ENCODE measurements at regions not wholly inside any gene's neighbourhood (a gene's known extent, or its start where the extent isn't known, plus 50 kb on each side); places are given as distances from the start of the nearest gene placed in this dataset.

- Histone ChIP-seq H3K4me3 (ENCODE audit: low read length) (no peak overlapping the region), H3K4me1 (ENCODE audit: control insufficient read depth, low read depth, low read length) (no peaks in the 10 kb centered on the region), H3K9ac (ENCODE audit: low read length) (no peak overlapping the region)
These were observed 193.5 kb downstream of the RGS3 start for GRCh38 chr9:113656771-113657670.

GRCh38 chr9:113657765-113658544, 194.4 kb downstream of the RGS3 start:
- Histone ChIP-seq H3K27ac (ENCODE audit: low read length) (no peak overlapping the region), H3K4me1 (ENCODE audit: control insufficient read depth, low read depth, low read length) (no peaks in the 10 kb centered on the region), H3K4me3 (ENCODE audit: low read length) (no peak overlapping the region), H3K27me3 (ENCODE audit: control insufficient read depth, insufficient read depth, low read length) (no peaks in the 10 kb centered on the region), H3K9ac (ENCODE audit: low read length) (no peak overlapping the region), H3K9me3 (ENCODE audit: control insufficient read depth, low read depth, low read length) (no peaks in the 10 kb centered on the region), H3K36me3 (ENCODE audit: control insufficient read depth, low read depth, low read length) (no peaks in the 10 kb centered on the region)

More at GRCh38 chr9:113656771-113657670, 193.5 kb downstream of the RGS3 start:
- Histone ChIP-seq H3K9me3 (ENCODE audit: control insufficient read depth, low read depth, low read length) (no peaks in the 10 kb centered on the region), H3K27ac (ENCODE audit: low read length) (no peak overlapping the region), H3K27me3 (ENCODE audit: control insufficient read depth, insufficient read depth, low read length) (no peaks in the 10 kb centered on the region), H3K36me3 (ENCODE audit: control insufficient read depth, low read depth, low read length) (no peaks in the 10 kb centered on the region)

- Histone ChIP-seq H3K9ac (ENCODE audit: low read length) (no peak overlapping the region), H3K27ac (ENCODE audit: low read length) (no peak overlapping the region), H3K36me3 (ENCODE audit: control insufficient read depth, low read depth, low read length) (no peaks in the 10 kb centered on the region), H3K27me3 (ENCODE audit: control insufficient read depth, insufficient read depth, low read length) (no peaks in the 10 kb centered on the region), H3K4me1 (ENCODE audit: control insufficient read depth, low read depth, low read length) (no peaks in the 10 kb centered on the region), H3K4me3 (ENCODE audit: low read length) (no peak overlapping the region), H3K9me3 (ENCODE audit: control insufficient read depth, low read depth, low read length) (no peaks in the 10 kb centered on the region)
These were observed 195.0 kb downstream of the RGS3 start for GRCh38 chr9:113658545-113658895.

GRCh38 chr9:113659039-113659438, 195.5 kb downstream of the RGS3 start:
- no peaks in the 10 kb centered on the region for H3K4me1 ChIP-seq (ENCODE audit: control insufficient read depth, low read depth, low read length)
- no peaks in the 10 kb centered on the region for H3K9me3 ChIP-seq (ENCODE audit: control insufficient read depth, low read depth, low read length)
- H3K36me3 ChIP-seq (ENCODE audit: control insufficient read depth, low read depth, low read length): no peaks in the 10 kb centered on the region
- no peak overlapping the region for H3K27ac ChIP-seq (ENCODE audit: low read length)
- no peak overlapping the region for H3K4me3 ChIP-seq (ENCODE audit: low read length)
- H3K27me3 ChIP-seq (ENCODE audit: control insufficient read depth, insufficient read depth, low read length): no peaks in the 10 kb centered on the region
- H3K9ac ChIP-seq (ENCODE audit: low read length): no peak overlapping the region

GRCh38 chr9:113659740-113660139, 196.2 kb downstream of the RGS3 start:
- Histone ChIP-seq H3K36me3 (ENCODE audit: control insufficient read depth, low read depth, low read length) (no peaks in the 10 kb centered on the region), H3K4me1 (ENCODE audit: control insufficient read depth, low read depth, low read length) (no peaks in the 10 kb centered on the region), H3K9me3 (ENCODE audit: control insufficient read depth, low read depth, low read length) (no peaks in the 10 kb centered on the region), H3K27ac (ENCODE audit: low read length) (no peak overlapping the region), H3K27me3 (ENCODE audit: control insufficient read depth, insufficient read depth, low read length) (no peaks in the 10 kb centered on the region), H3K4me3 (ENCODE audit: low read length) (no peak overlapping the region), H3K9ac (ENCODE audit: low read length) (no peak overlapping the region)

- Histone ChIP-seq H3K27me3 (ENCODE audit: control insufficient read depth, insufficient read depth, low read length) (no peaks in the 10 kb centered on the region), H3K9ac (ENCODE audit: low read length) (no peak overlapping the region), H3K36me3 (ENCODE audit: control insufficient read depth, low read depth, low read length) (no peaks in the 10 kb centered on the region), H3K27ac (ENCODE audit: low read length) (no peak overlapping the region), H3K9me3 (ENCODE audit: control insufficient read depth, low read depth, low read length) (no peaks in the 10 kb centered on the region), H3K4me1 (ENCODE audit: control insufficient read depth, low read depth, low read length) (no peaks in the 10 kb centered on the region), H3K4me3 (ENCODE audit: low read length) (no peak overlapping the region)
These were observed 196.7 kb downstream of the RGS3 start for GRCh38 chr9:113660196-113660595.

- Histone ChIP-seq H3K27me3 (ENCODE audit: control insufficient read depth, insufficient read depth, low read length) (no peaks in the 10 kb centered on the region), H3K27ac (ENCODE audit: low read length) (no peak overlapping the region), H3K9me3 (ENCODE audit: control insufficient read depth, low read depth, low read length) (no peaks in the 10 kb centered on the region), H3K4me3 (ENCODE audit: low read length) (no peak overlapping the region), H3K36me3 (ENCODE audit: control insufficient read depth, low read depth, low read length) (no peaks in the 10 kb centered on the region), H3K4me1 (ENCODE audit: control insufficient read depth, low read depth, low read length) (no peaks in the 10 kb centered on the region), H3K9ac (ENCODE audit: low read length) (no peak overlapping the region)
These were observed 197.5 kb downstream of the RGS3 start for GRCh38 chr9:113661074-113661473.

- Histone ChIP-seq H3K4me3 (ENCODE audit: low read length) (no peak overlapping the region), H3K9ac (ENCODE audit: low read length) (no peak overlapping the region), H3K36me3 (ENCODE audit: control insufficient read depth, low read depth, low read length) (no peaks in the 10 kb centered on the region), H3K27me3 (ENCODE audit: control insufficient read depth, insufficient read depth, low read length) (no peaks in the 10 kb centered on the region), H3K9me3 (ENCODE audit: control insufficient read depth, low read depth, low read length) (no peaks in the 10 kb centered on the region), H3K4me1 (ENCODE audit: control insufficient read depth, low read depth, low read length) (no peaks in the 10 kb centered on the region), H3K27ac (ENCODE audit: low read length) (no peak overlapping the region)
These were observed 200.8 kb downstream of the RGS3 start for GRCh38 chr9:113664181-113664875.

- no peak overlapping the region for H3K9ac ChIP-seq (ENCODE audit: low read length)
- no peaks in the 10 kb centered on the region for H3K27me3 ChIP-seq (ENCODE audit: control insufficient read depth, insufficient read depth, low read length)
- H3K9me3 ChIP-seq (ENCODE audit: control insufficient read depth, low read depth, low read length): no peaks in the 10 kb centered on the region
- H3K36me3 ChIP-seq (ENCODE audit: control insufficient read depth, low read depth, low read length): no peaks in the 10 kb centered on the region
- no peak overlapping the region for H3K27ac ChIP-seq (ENCODE audit: low read length)
- no peaks in the 10 kb centered on the region for H3K4me1 ChIP-seq (ENCODE audit: control insufficient read depth, low read depth, low read length)
- H3K4me3 ChIP-seq (ENCODE audit: low read length): no peak overlapping the region
These were observed 201.5 kb downstream of the RGS3 start for GRCh38 chr9:113665064-113665463.

GRCh38 chr9:113665756-113666155, 202.2 kb downstream of the RGS3 start:
- no peaks in the 10 kb centered on the region for H3K9me3 ChIP-seq (ENCODE audit: control insufficient read depth, low read depth, low read length)
- no peaks in the 10 kb centered on the region for H3K27me3 ChIP-seq (ENCODE audit: control insufficient read depth, insufficient read depth, low read length)
- H3K4me1 ChIP-seq (ENCODE audit: control insufficient read depth, low read depth, low read length): no peaks in the 10 kb centered on the region
- H3K27ac ChIP-seq (ENCODE audit: low read length): no peak overlapping the region
- H3K9ac ChIP-seq (ENCODE audit: low read length): no peak overlapping the region
- no peak overlapping the region for H3K4me3 ChIP-seq (ENCODE audit: low read length)
- no peaks in the 10 kb centered on the region for H3K36me3 ChIP-seq (ENCODE audit: control insufficient read depth, low read depth, low read length)

GRCh38 chr9:113668061-113668460, 204.5 kb downstream of the RGS3 start:
- no peak overlapping the region for H3K27ac ChIP-seq (ENCODE audit: low read length)
- no peaks in the 10 kb centered on the region for H3K36me3 ChIP-seq (ENCODE audit: control insufficient read depth, low read depth, low read length)
- no peaks in the 10 kb centered on the region for H3K4me1 ChIP-seq (ENCODE audit: control insufficient read depth, low read depth, low read length)
- H3K27me3 ChIP-seq (ENCODE audit: control insufficient read depth, insufficient read depth, low read length): no peaks in the 10 kb centered on the region
- no peak overlapping the region for H3K9ac ChIP-seq (ENCODE audit: low read length)
- H3K9me3 ChIP-seq (ENCODE audit: control insufficient read depth, low read depth, low read length): no peaks in the 10 kb centered on the region
- H3K4me3 ChIP-seq (ENCODE audit: low read length): no peak overlapping the region
